Esophagus mucosa (tissue), 1 donor: ENCODE measurements at regions not wholly inside any gene's neighbourhood (a gene's known extent, or its start where the extent isn't known, plus 50 kb on each side); places are given as distances from the start of the nearest gene placed in this dataset.

Experiments
- ATAC-seq: fragments of 200-7000 bp; cut with Tn5 transposase; one replicate; pipeline ENCODE4 v1.9.1; 2020
- donor health status: DM: yes; HTN: yes; CAD: no.

GRCh38 chr1:2890221-2890850, 88.8 kb upstream of the TTC34 start:
- no peak for ATAC-seq

- no peak for ATAC-seq
These were observed 90.5 kb upstream of the TTC34 start for GRCh38 chr1:2891923-2892448.

- no peak for ATAC-seq
These were observed 92.1 kb upstream of the TTC34 start for GRCh38 chr1:2893473-2894120.

GRCh38 chr1:2894381-2895041, 93.0 kb upstream of the TTC34 start:
- ATAC-seq, result no peak

- no peak for ATAC-seq
These were observed 95.3 kb upstream of the TTC34 start for GRCh38 chr1:2896824-2897223.

- no peak for ATAC-seq
These were observed 101.7 kb upstream of the TTC34 start for GRCh38 chr1:2903226-2903625.

- ATAC-seq, result no peak
These were observed 102.7 kb upstream of the TTC34 start for GRCh38 chr1:2904191-2904590.

- no peak for ATAC-seq
These were observed 103.9 kb upstream of the TTC34 start for GRCh38 chr1:2905356-2905755.

- no peak for ATAC-seq
These were observed 104.6 kb upstream of the TTC34 start for GRCh38 chr1:2906085-2906484.

- no peak for ATAC-seq
These were observed 105.1 kb upstream of the TTC34 start for GRCh38 chr1:2906620-2907019.

GRCh38 chr1:2907051-2907450, 105.6 kb upstream of the TTC34 start:
- no peak for ATAC-seq

- ATAC-seq, result no peak
These were observed 106.6 kb upstream of the TTC34 start for GRCh38 chr1:2908081-2908480.

GRCh38 chr1:2908561-2908960, 107.1 kb upstream of the TTC34 start:
- no peak for ATAC-seq

- ATAC-seq, result no peak
These were observed 108.3 kb upstream of the TTC34 start for GRCh38 chr1:2909797-2910196.

GRCh38 chr1:2910211-2910610, 108.7 kb upstream of the TTC34 start:
- ATAC-seq, result no peak

- ATAC-seq, result no peak
These were observed 109.7 kb upstream of the ACTRT2 start for GRCh38 chr1:2911421-2912178.

- ATAC-seq, result no peak
These were observed 108.7 kb upstream of the ACTRT2 start for GRCh38 chr1:2912424-2913061.

GRCh38 chr1:2913091-2913490, 108.2 kb upstream of the ACTRT2 start:
- no peak for ATAC-seq

GRCh38 chr1:2914702-2915101, 106.6 kb upstream of the ACTRT2 start:
- ATAC-seq, result no peak

- ATAC-seq, result no peak
These were observed 105.1 kb upstream of the ACTRT2 start for GRCh38 chr1:2916153-2916552.

GRCh38 chr1:2916706-2917105, 104.6 kb upstream of the ACTRT2 start:
- no peak for ATAC-seq

- no peak for ATAC-seq
These were observed 104.0 kb upstream of the ACTRT2 start for GRCh38 chr1:2917284-2917683.

GRCh38 chr1:2918441-2918840, 102.8 kb upstream of the ACTRT2 start:
- no peak for ATAC-seq
